GM18868 (cell line): ENCODE measurements at regions not wholly inside any gene's neighbourhood (a gene's known extent, or its start where the extent isn't known, plus 50 kb on each side); places are given as distances from the start of the nearest gene placed in this dataset.

Source experiments
- ATAC-seq: cut with Tn5 transposase; IDR thresholded peaks from one replicate; pipeline ENCODE4 v1.9.1; 2021; ENCODE audit warnings: mild to moderate bottlenecking, moderate library complexity; ENCODE audit not compliant: unreplicated experiment

GRCh38 chr13:34001389-34001788 lies 183.4 kb downstream of the RFC3 start:
- ATAC-seq, result no peak

GRCh38 chr13:34002141-34002540 lies 184.2 kb downstream of the RFC3 start:
- ATAC-seq, result no peak

DNA sequence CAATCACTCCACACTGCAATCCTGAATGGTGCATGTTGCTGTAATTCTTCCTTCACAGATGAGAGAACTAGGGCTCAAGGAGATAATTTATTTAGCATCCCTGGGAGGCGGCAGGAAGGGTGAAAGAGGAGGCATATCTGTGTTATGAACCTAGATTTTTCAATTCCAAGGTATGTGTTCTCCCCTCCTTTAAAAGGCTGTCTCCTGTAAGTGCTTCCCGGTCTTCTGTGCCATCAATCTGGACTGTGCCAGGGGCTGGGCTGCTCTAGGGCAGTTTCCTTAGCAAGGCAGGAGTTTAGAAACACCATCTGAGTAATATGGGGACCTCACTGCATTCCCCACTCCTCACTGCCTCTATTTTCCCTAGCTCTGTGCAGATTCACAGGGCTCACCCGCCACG lies 185.0 kb downstream of the RFC3 start:
- ATAC-seq, result no peak

DNA sequence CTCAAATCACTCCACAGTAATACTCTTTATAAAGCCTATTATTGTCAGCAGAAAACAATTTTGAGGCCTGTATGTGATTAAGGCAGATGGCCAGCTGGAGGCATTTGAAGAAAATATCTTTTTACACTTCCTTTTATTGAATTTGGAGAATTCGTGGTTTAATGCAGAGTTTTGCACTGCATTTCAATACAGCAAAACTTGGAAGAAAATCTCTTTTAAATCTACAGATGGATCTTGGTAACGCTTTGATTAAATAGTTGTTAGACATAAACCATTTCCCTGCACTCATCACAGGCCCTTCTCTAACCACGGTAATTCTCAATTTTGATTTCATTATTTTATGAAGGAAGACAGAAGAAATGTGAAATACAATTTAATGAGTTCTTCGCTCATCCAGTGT lies 185.7 kb downstream of the RFC3 start:
- no peak for ATAC-seq

DNA sequence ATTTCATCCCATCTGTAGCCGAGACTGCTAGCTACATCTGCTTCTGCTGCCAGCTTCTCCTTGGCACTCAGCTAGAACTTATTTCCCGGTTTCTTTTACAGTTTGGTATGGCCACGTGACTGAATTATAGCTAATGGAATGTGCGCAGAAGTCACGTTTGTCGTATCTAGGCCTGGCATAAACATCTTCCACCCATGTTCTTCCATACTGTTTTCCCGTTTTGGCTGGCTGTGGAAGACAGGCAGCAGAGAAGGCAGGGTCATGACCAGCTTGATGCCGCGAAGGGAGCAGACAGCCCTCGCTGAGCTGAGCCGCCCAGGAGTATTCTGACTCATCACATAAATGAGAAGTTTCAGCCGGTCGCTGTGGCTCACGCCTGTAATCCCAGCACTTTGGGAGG lies 186.7 kb downstream of the RFC3 start:
- ATAC-seq, result no peak

DNA sequence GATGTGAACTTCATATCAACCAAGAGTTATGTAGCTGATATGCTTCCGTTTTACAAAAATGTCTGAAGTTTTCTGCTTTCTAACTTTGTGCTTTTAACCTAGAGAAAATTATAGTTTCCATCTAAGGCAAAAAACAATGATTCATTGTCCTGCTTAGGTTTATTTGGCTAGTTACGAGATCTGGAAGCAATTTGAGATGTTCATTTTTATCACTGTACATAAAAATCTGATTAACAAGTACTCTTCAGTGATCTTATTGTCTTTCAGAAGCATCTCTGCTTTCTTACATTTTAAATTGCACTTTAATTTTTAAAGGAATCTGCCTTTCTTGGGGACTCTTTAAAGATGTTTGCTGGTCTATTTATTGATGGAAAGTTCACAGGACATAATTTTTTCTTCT lies 188.1 kb downstream of the RFC3 start:
- ATAC-seq, result no peak

DNA sequence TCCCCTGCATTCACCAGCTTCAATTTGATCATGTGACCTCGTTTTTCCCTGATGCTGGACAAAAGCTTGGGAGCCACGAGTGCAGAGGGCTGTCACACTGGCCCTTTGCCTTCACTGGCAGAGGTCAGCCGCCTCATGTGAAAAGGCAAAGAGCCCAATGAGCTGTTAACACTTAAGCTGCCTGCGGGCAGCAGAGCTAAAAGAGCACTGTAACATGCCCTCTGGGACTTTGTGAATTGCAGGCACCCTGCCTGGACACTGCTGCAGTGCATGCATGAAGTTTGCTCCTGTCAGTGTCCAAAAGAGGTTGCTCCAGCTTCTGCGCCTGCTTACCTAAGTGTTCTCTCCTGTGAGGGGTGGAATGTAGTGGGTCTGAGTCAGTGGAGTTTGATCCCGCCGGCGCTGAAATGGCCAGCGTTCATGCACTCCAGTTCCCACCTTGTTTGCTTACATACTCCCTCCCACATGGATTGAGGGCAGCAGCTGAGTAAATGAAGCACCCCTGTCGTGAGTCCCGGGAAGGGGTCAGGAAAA lies 193.7 kb downstream of the RFC3 start:
- ATAC-seq, result no peak

- ATAC-seq, result no peak
Observed at GRCh38 chr13:34012382-34012781, 194.4 kb downstream of the RFC3 start.

- ATAC-seq, result no peak
Observed at GRCh38 chr13:34013061-34013460, 195.1 kb downstream of the RFC3 start.

DNA sequence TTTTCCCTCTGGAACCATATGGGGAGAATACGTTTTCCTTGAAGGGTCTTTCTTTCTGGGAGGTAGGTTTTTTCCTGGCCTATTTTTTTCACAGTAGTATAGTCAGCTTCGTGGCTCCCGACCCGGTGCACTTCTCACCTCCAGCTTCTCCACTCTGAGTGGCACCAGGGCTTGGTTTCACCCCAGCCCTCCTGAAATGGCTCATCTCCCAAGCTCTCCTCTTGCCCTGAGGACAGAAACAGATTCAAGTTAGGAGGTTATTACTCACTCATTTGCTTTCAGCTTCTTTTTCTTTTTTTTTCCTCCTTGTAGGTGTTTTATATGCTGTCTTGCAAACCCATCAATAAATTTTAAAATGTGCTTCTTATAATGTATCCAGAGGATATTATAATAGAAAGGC lies 199.3 kb downstream of the RFC3 start:
- no peak for ATAC-seq

- ATAC-seq, result no peak
Observed at GRCh38 chr13:34019870-34020269, 201.9 kb downstream of the RFC3 start.

- ATAC-seq, result no peak
Observed at GRCh38 chr13:34020388-34020787, 202.4 kb downstream of the RFC3 start.

- ATAC-seq, result no peak
Observed at GRCh38 chr13:34021619-34022018, 203.7 kb downstream of the RFC3 start.

DNA sequence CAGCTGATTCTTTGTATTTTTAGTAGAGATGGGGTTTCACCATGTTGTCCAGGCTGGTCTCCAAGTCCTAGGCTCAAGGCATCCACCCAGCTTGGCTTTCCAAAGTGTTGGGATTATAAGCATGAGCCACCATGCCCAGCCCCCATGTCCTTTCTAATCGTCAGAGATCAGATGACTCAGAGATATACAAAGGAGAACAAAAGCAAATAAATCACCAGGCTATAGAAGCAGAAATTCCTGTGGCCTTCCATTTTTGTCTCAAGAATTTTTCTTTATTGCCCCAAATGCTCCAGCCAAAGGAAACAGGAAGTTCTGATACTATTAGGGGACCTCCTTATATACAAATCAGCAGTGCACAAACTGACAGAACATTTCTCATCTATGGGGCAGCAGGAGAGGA lies 207.8 kb downstream of the RFC3 start:
- ATAC-seq, result no peak

DNA sequence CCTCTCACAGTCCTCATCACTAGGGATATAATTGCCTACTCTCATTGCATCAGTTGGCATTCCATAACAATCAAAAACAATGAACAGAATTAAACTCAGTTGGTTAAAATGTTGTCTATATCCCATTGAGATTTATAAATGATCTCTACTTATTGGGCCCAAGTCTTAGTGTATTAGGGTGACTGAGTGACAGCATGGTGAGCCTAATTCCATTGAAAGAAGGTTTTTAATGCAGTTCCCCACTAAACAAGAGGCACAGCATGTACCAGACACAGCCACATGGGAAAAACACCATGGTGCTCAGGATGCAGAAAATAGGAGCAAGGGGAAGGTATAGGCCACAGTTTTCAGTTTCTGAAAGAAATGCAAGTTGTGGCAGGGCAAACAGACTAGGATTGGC lies 208.4 kb downstream of the RFC3 start:
- ATAC-seq, result no peak

DNA sequence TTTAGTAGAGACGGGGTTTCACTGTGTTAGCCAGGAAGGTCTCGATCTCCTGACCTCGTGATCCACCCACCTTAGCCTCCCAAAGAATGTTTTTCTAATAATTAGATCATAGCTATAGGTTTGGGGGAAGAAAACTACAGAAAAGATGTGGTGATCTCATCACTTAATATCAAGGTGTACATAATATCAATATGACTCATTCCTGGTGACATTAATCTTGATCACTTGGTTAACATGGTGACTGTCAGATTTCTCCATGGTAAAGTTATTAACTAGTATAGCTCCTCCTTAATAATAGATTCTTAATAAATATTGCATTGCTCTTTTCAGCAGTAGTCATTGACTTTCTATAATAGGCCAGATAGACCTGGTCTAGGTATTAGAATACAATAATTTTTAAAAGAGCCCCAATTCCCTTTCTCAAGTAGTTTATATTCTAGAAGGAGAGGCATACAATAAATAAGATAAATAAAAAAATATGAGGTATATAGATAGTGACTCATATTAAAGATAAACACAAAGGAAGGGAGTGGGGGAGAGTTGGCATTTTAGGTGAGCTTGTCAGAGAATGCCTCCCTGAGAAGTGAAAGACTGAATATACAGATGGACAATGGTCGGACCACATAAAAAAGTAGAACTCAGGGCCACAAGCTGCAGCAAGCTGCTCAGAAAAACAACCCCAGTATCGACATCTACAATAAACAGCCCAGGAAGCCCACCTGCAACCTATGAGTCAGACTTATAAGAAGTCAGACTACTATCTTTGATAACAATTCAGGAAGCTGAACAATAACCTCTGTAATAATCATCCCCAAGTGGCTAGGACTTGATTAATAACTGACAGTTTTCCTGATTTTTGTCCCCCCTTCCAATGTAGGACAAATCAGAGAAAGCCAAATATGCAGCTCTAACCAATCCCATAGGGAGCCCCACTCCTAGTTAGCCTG lies 210.8 kb downstream of the RFC3 start:
- ATAC-seq, result no peak

- no peak for ATAC-seq
Observed at GRCh38 chr13:34030782-34031181, 212.8 kb downstream of the RFC3 start.

DNA sequence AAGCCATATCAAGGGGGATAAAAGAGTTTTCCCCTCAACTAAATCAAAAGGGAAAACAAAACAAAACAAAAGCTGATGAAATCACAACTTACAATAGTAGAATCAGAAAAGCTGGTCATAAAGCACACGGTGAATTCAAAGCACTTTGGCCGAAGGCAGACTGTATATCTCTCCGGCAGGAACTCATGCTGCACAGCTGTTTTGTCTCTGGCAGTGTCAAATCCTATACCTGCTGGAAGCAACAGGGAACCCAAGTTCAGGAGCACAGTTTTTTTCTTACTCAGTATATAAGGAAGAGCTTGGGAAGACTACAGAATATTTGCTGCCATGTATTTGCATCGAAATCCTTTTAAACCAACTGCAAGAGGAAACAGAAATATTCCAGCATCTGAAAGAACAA lies 213.7 kb downstream of the RFC3 start:
- no peak for ATAC-seq

GRCh38 chr13:34034411-34034810 lies 216.5 kb downstream of the RFC3 start:
- ATAC-seq, result no peak

DNA sequence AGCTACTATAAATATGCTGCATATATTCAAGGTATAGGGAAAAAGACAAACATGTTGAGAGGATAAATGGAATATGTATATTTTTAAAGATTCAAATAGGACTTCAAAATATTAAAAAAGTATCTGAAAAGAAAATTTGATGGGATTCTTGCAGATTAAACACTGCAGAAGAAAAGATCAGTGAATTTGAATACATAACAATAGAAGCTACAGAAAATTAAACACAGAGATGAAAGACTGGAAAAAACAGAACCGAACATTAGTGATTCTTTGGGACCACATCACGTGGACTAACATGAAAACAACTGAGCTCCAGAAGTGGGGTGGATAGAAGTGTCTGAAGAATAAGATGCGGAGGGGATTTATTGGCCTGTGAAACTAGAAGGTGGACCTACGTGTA lies 217.2 kb downstream of the RFC3 start:
- ATAC-seq, result no peak

GRCh38 chr13:34035676-34036325 lies 217.9 kb downstream of the RFC3 start:
- no peak for ATAC-seq
